OCI-LY7 (cell line): ENCODE measurements at regions not wholly inside any gene's neighbourhood (a gene's known extent, or its start where the extent isn't known, plus 50 kb on each side); places are given as distances from the start of the nearest gene placed in this dataset.

ENCODE experiments used
- BruUV-seq: library from RNA; stranded (reverse); fragments of 400-500 nt; replicated peaks from 2 replicates; lab custom pipeline; 2021; lab: Mats Ljungman, UMichigan
- CTCF ChIA-PET: fragments of 300-600 bp; sonication (Branson Sonifier 250); formaldehyde crosslinking; loops from one replicate; lab custom pipeline; 2022; ENCODE audit warnings: antibody characterized with exemption; ENCODE audit not compliant: unreplicated experiment; lab: Charles Lee
- POLR2A ChIA-PET: fragments of 300-600 bp; sonication (Branson Sonifier 250); formaldehyde crosslinking; loops from one replicate; lab custom pipeline; 2022; ENCODE audit warnings: antibody characterized with exemption; lab: Charles Lee
- DNase-seq: peaks from one replicate; pipeline ENCODE4 v3.0.0-alpha.2; 2015; ENCODE audit warnings: low spot score
- H2AFZ ChIP-seq: fragments of 200-600 bp; sonication (generic), shearing (Covaris generic); 2 replicates; pipeline ENCODE4 v1.6.1; 2014; ENCODE audit warnings: mild to moderate bottlenecking, antibody characterized with exemption, low read length, moderate library complexity
- H3K27ac ChIP-seq: fragments of 200-600 bp; sonication (generic); 2 replicates; pipeline ENCODE4 v1.5.1; 2014; ENCODE audit warnings: mixed run types, low read depth, mild to moderate bottlenecking, moderate library complexity, low read length, inconsistent platforms; ENCODE audit not compliant: poor library complexity, severe bottlenecking
- H3K36me3 ChIP-seq: fragments of 200-600 bp; sonication (generic); 2 replicates; pipeline ENCODE4 v1.6.1; 2014; ENCODE audit warnings: mild to moderate bottlenecking, antibody characterized with exemption, low read length, moderate library complexity, mixed read lengths; ENCODE audit not compliant: insufficient read depth
- H3K4me1 ChIP-seq: fragments of 200-600 bp; sonication (generic); 2 replicates; pipeline ENCODE4 v1.5.1; 2014; ENCODE audit warnings: mild to moderate bottlenecking, low read length; ENCODE audit not compliant: insufficient read depth, poor library complexity, severe bottlenecking
- H3K4me2 ChIP-seq: fragments of 200-600 bp; sonication (generic); 2 replicates; pipeline ENCODE4 v1.6.1; 2014; ENCODE audit warnings: mild to moderate bottlenecking, low read length
- H3K4me3 ChIP-seq: fragments of 200-600 bp; sonication (generic); 2 replicates; pipeline ENCODE4 v1.5.1; 2014; ENCODE audit warnings: mild to moderate bottlenecking, low read depth, low read length; ENCODE audit not compliant: poor library complexity, severe bottlenecking
- H3K79me2 ChIP-seq: fragments of 200-600 bp; sonication (generic); 2 replicates; pipeline ENCODE4 v1.6.1; 2016; ENCODE audit warnings: low read depth, mild to moderate bottlenecking, low read length, moderate library complexity, mixed read lengths; ENCODE audit not compliant: insufficient read depth
- H3K9me2 ChIP-seq: fragments of 200-600 bp; sonication (generic); 2 replicates; pipeline ENCODE4 v1.6.1; 2016; ENCODE audit warnings: mild to moderate bottlenecking, low read length, mixed read lengths; ENCODE audit not compliant: insufficient read depth
- H3K9me3 ChIP-seq: fragments of 200-600 bp; sonication (generic); 2 replicates; pipeline ENCODE4 v1.6.1; 2014; ENCODE audit warnings: mild to moderate bottlenecking, mixed run types, low read length, mixed read lengths
- H4K20me1 ChIP-seq: fragments of 200-600 bp; sonication (generic); 2 replicates; pipeline ENCODE4 v1.6.1; 2014; ENCODE audit warnings: mild to moderate bottlenecking, antibody characterized with exemption, low read length, moderate library complexity, mixed read lengths; ENCODE audit not compliant: insufficient read depth
- EZH2phosphoT487 ChIP-seq: fragments of 200-600 bp; sonication (generic); IDR thresholded peaks from 2 replicates; pipeline ENCODE4 v1.6.1; 2018; ENCODE audit warnings: low read depth, borderline replicate concordance, mild to moderate bottlenecking, mixed run types, antibody characterized with exemption, low read length, moderate library complexity, mixed read lengths
- intact Hi-C: fragments of 100-400 bp; cut with micrococcal nuclease; formaldehyde crosslinking; loops from one replicate; pipeline ENCODE4 v1.10.0; 2022; ENCODE audit not compliant: unreplicated experiment
- TF ChIP-seq, protein P1 (sequence below): fragments of 200-600 bp; sonication (generic); conservative IDR thresholded peaks from 2 replicates; pipeline ENCODE4 v1.5.1; 2014; ENCODE audit warnings: mild to moderate bottlenecking, antibody characterized with exemption, low read length, moderate library complexity, mixed read lengths

DNA sequence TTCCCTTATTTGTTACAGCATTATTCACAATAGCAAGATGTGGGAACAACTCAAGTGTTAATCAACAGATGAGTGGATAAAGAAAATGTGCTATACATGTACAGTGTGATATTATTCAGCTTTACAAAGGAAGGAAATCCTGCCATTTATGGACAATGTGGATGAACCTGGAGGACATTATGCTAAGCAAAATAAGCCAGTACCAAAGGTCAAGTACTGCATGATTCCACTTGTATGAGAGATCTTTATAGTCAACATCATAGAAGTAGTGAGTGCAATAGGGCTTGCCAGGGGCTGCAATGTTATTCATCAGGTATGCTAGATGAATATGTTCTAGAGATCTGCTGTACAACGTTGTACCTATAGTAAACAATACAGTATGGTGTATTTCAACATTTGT is 138.5 kb upstream of the AGR3 start:
- no peak overlapping the region for H3K4me2 ChIP-seq
- intact Hi-C loops = no loop called here
- H3K9me2 ChIP-seq = no peaks in the 10 kb centered on the region
- ChIA-PET POLR2A (no interaction called here), CTCF (no interaction called here)
- no peaks in the 10 kb centered on the region for H4K20me1 ChIP-seq
- no peaks in the 10 kb centered on the region for H3K36me3 ChIP-seq
- no peaks in the 10 kb centered on the region for H3K9me3 ChIP-seq
- no peak overlapping the region for H3K27ac ChIP-seq
- H3K4me3 ChIP-seq = no peak overlapping the region
- TF ChIP-seq, protein P1, sequence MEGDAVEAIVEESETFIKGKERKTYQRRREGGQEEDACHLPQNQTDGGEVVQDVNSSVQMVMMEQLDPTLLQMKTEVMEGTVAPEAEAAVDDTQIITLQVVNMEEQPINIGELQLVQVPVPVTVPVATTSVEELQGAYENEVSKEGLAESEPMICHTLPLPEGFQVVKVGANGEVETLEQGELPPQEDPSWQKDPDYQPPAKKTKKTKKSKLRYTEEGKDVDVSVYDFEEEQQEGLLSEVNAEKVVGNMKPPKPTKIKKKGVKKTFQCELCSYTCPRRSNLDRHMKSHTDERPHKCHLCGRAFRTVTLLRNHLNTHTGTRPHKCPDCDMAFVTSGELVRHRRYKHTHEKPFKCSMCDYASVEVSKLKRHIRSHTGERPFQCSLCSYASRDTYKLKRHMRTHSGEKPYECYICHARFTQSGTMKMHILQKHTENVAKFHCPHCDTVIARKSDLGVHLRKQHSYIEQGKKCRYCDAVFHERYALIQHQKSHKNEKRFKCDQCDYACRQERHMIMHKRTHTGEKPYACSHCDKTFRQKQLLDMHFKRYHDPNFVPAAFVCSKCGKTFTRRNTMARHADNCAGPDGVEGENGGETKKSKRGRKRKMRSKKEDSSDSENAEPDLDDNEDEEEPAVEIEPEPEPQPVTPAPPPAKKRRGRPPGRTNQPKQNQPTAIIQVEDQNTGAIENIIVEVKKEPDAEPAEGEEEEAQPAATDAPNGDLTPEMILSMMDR = no peak
- TF ChIP-seq EZH2phosphoT487 = no peak
- no peaks in the 10 kb centered on the region for H3K4me1 ChIP-seq
- H3K79me2 ChIP-seq = no peaks in the 10 kb centered on the region
- no peak for DNase-seq
- no peak overlapping the region for H2AFZ ChIP-seq
- BruUV-seq = no TSS peak

DNA sequence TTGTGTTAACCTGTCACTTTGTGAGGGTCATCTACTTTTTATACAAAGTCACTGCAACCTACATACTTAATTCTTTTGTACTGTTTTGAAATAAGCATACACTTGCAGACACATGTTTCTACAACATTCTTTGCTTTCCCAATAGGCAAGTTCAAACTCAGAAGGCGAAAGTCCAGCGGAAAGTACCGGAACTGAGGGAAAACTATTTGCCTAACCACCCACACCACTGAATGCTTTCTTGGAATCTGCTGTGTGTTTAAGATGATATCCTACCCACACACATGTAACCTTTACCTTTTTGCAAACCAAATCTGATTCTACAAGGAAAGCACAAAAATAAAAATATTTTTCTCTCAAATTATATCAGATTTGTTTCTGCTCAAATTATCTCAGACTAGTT is 139.4 kb upstream of the AGR3 start:
- Histone ChIP-seq H3K9me3 (no peaks in the 10 kb centered on the region), H3K9me2 (no peaks in the 10 kb centered on the region), H3K4me3 (no peak overlapping the region), H3K36me3 (no peaks in the 10 kb centered on the region), H2AFZ (no peak overlapping the region), H4K20me1 (no peaks in the 10 kb centered on the region), H3K27ac (no peak overlapping the region), H3K4me2 (no peak overlapping the region), H3K4me1 (no peaks in the 10 kb centered on the region), H3K79me2 (no peaks in the 10 kb centered on the region)
- no peak for DNase-seq
- TF ChIP-seq EZH2phosphoT487 = no peak
- TF ChIP-seq, protein P1 = no peak
- no TSS peak for BruUV-seq
- intact Hi-C loops = no loop called here
- ChIA-PET POLR2A (no interaction called here), CTCF (no interaction called here)

DNA sequence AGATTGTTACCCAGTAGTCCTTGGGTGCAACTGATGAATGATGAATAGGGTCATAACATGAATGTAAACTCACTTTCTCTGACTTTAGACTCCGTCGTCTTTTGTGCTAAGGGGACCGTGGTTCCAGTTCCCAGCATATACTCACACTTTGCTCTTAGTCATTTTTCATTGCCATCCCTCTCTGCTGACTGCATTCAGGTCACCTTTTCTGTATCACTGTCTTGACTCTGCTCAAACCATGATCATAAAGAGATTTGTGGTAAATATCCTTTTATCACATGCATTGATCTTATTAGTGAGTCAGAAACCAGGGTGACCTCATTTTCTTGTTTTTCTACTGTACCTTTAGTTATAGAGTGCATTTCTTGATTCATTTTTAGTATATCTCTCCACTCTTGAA is 141.1 kb upstream of the AGR3 start:
- intact Hi-C loops = no loop called here
- DNase-seq = no peak
- Histone ChIP-seq H3K27ac (no peak overlapping the region), H3K79me2 (no peaks in the 10 kb centered on the region), H3K4me1 (no peaks in the 10 kb centered on the region), H3K9me3 (no peaks in the 10 kb centered on the region), H2AFZ (no peak overlapping the region), H3K9me2 (no peaks in the 10 kb centered on the region), H3K4me3 (no peak overlapping the region), H4K20me1 (no peaks in the 10 kb centered on the region), H3K4me2 (no peak overlapping the region), H3K36me3 (no peaks in the 10 kb centered on the region)
- BruUV-seq = no TSS peak
- ChIA-PET POLR2A (interaction anchor here (0.6 kb wide), 1 partner anchor 801 kb away, joined by 3 read pairs; no protein-coding TSS in a partner anchor), CTCF (no interaction called here)
- no peak for TF ChIP-seq EZH2phosphoT487
- TF ChIP-seq, protein P1 = no peak
